H1 (cell line): ENCODE measurements at regions not wholly inside any gene's neighbourhood (a gene's known extent, or its start where the extent isn't known, plus 50 kb on each side); places are given as distances from the start of the nearest gene placed in this dataset.

Experiments used
- BRCA1 ChIP-seq: IDR thresholded peaks from 2 replicates; pipeline ENCODE4 v1.6.1; 2012; ENCODE audit warnings: low read depth, low read length, improper control_type of control experiment
- CBX5 ChIP-seq: fragments of 300-800, 300-1000 bp; sonication (generic); IDR thresholded peaks from 2 replicates; pipeline ENCODE4 v1.7.1; 2016; ENCODE audit warnings: antibody characterized with exemption, low read length, low read depth
- CHD2 ChIP-seq: IDR thresholded peaks from 2 replicates; pipeline ENCODE4 v1.6.1; 2012; ENCODE audit warnings: low read length, improper control_type of control experiment
- CTCF ChIP-seq, 3 experiments: IDR thresholded peaks; 1 replicate in 2 of 3; 2 replicates in 1 of 3; pipeline versions ENCODE4 v1.5.1 to v1.6.1; 2011; ENCODE audit warnings: low read length in 3 of 3, mild to moderate bottlenecking in 3 of 3, inconsistent platforms in 2 of 3, low read depth in 1 of 3, moderate library complexity in 1 of 3; ENCODE audit not compliant: insufficient read depth in 1 of 3; ENCODE audit errors: control extremely low read depth in 1 of 3
- EZH2 ChIP-seq: fragments of 200-600 bp; sonication (generic); IDR thresholded peaks from 2 replicates; pipeline ENCODE4 v1.7.1; 2012; ENCODE audit warnings: low read depth, mild to moderate bottlenecking, moderate library complexity, low read length, inconsistent platforms; ENCODE audit not compliant: severe bottlenecking
- GTF2F1 ChIP-seq: IDR thresholded peaks from 2 replicates; pipeline ENCODE4 v1.6.1; 2012; ENCODE audit warnings: low read depth, low read length, improper control_type of control experiment, borderline replicate concordance
- KDM4A ChIP-seq: IDR thresholded peaks from one replicate; pipeline ENCODE4 v1.7.1; 2012; ENCODE audit warnings: low read depth, mild to moderate bottlenecking, moderate library complexity, low read length, inconsistent platforms; ENCODE audit not compliant: severe bottlenecking
- NANOG ChIP-seq: IDR thresholded peaks from 2 replicates; pipeline ENCODE4 v1.6.1; 2011; ENCODE audit warnings: low read length, low read depth, mild to moderate bottlenecking, inconsistent platforms; ENCODE audit not compliant: insufficient read depth, poor library complexity, severe bottlenecking
- POLR2A ChIP-seq, 2 experiments: IDR thresholded peaks; 1 replicate in 1 of 2; 2 replicates in 1 of 2; pipeline ENCODE4 v1.6.1; 2011; ENCODE audit warnings: low read depth in 2 of 2, low read length in 2 of 2, mild to moderate bottlenecking in 2 of 2; ENCODE audit errors: control extremely low read depth in 1 of 2
- POLR2AphosphoS5 ChIP-seq: IDR thresholded peaks from 2 replicates; pipeline ENCODE4 v1.6.1; 2011; ENCODE audit warnings: low read depth, low read length
- RFX5 ChIP-seq: IDR thresholded peaks from 2 replicates; pipeline ENCODE4 v1.6.1; 2011; ENCODE audit warnings: low read depth, low read length, improper control_type of control experiment, borderline replicate concordance
- SIN3A ChIP-seq, 2 experiments: IDR thresholded peaks in 1 of 2; conservative IDR thresholded peaks in 1 of 2; 2 replicates each; pipeline ENCODE4 v1.6.1; 2011 to 2012; ENCODE audit warnings: low read length in 2 of 2, improper control_type of control experiment in 1 of 2, low read depth in 1 of 2, mild to moderate bottlenecking in 1 of 2

DNA sequence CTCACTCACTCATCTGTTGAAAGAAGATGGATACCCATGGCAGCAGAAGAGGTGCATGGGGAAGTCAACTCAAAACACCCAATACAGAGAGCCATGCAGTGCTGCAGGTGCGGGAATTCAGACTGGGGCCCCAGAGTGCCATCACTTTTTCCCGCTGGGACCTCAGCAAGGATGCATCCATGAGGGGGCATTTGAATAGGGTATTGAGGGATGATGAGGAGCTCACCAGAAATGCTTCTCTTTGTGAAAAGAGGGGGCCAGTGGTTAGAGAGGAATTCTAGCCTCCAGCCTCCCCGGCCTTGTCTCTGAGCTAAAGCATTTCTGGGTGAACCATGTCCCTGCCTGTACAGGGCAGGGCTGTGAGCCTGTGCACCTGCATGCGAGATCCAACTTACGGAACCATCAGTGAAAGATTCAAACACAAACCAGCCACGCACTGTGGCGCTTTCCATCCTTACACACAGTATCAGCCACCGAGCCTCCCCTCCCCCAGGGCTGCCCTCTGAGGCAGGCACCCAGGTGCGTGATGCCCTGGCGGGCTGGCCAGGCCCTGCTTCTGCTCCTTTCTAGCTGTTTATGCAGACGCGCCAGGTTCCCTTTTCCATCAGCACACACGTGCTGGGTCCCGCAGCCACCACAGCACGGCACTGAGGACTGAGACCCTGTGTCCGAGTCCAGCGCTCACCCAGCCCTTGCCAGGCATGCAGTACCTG is 1177.2 kb downstream of the BRD1 start:
- no peak for TF ChIP-seq SIN3A (conservative IDR thresholded peaks at IDR 0.05 in 1 of 2, IDR thresholded peaks at IDR 0.05 in 1 of 2; ENCODE audit: low read depth in 1 of 2, low read length in 2 of 2)
- no peak for TF ChIP-seq RFX5
- no peak for TF ChIP-seq CBX5
- TF ChIP-seq BRCA1 = no peak
- no peak for TF ChIP-seq KDM4A
- no peak for TF ChIP-seq CHD2
- no peak for TF ChIP-seq POLR2AphosphoS5
- TF ChIP-seq CTCF (IDR thresholded peaks at IDR 0.05; ENCODE audit: control extremely low read depth in 1 of 3, insufficient read depth in 1 of 3, low read depth in 1 of 3, low read length in 3 of 3) = no peak
- TF ChIP-seq EZH2 = no peak
- no peak for TF ChIP-seq NANOG
- TF ChIP-seq POLR2A (IDR thresholded peaks at IDR 0.05; ENCODE audit: control extremely low read depth in 1 of 2, low read depth in 2 of 2, low read length in 2 of 2) = no peak
- TF ChIP-seq GTF2F1 = no peak
